Liver (tissue), 8 donors: ENCODE measurements at regions not wholly inside any gene's neighbourhood (a gene's known extent, or its start where the extent isn't known, plus 50 kb on each side); places are given as distances from the start of the nearest gene placed in this dataset.

ENCODE experiments used
- DNase-seq: peaks from one replicate; pipeline ENCODE4 v3.0.0-alpha.2; 2017; ENCODE audit warnings: low spot score
- H3K27ac ChIP-seq, 2 donors: one replicate each; pipeline ENCODE4 v1.7.0; 2013; ENCODE audit warnings: inconsistent platforms in 2 of 2, low read length in 2 of 2, control low read depth in 1 of 2, low read depth in 1 of 2, mild to moderate bottlenecking in 1 of 2
- H3K27me3 ChIP-seq, 4 donors: one replicate each; pipeline versions ENCODE4 v1.6.1 to v1.7.0; 2013; ENCODE audit warnings: low read length in 3 of 4, inconsistent platforms in 1 of 4, mild to moderate bottlenecking in 1 of 4, moderate library complexity in 1 of 4; ENCODE audit not compliant: control insufficient read depth in 4 of 4, insufficient read depth in 4 of 4
- H3K36me3 ChIP-seq, 4 donors: one replicate each; pipeline versions ENCODE4 v1.6.1 to v1.7.0; 2013; ENCODE audit warnings: low read length in 3 of 4, mild to moderate bottlenecking in 3 of 4, low read depth in 1 of 4, moderate library complexity in 1 of 4; ENCODE audit not compliant: control insufficient read depth in 4 of 4, insufficient read depth in 3 of 4
- H3K4me1 ChIP-seq, 4 donors: one replicate each; pipeline versions ENCODE4 v1.6.1 to v1.7.0; 2013; ENCODE audit warnings: low read length in 3 of 4, mild to moderate bottlenecking in 3 of 4, moderate library complexity in 1 of 4; ENCODE audit not compliant: control insufficient read depth in 4 of 4, insufficient read depth in 4 of 4
- H3K4me3 ChIP-seq, 3 donors: one replicate each; pipeline versions ENCODE4 v1.6.1 to v1.7.0; 2013; ENCODE audit warnings: low read length in 3 of 3, control low read depth in 1 of 3, low read depth in 1 of 3, mild to moderate bottlenecking in 1 of 3
- H3K9ac ChIP-seq, 2 donors: one replicate each; pipeline ENCODE4 v1.7.0; 2013; ENCODE audit warnings: low read length in 2 of 2, mild to moderate bottlenecking in 2 of 2, moderate library complexity in 2 of 2, control low read depth in 1 of 2, low read depth in 1 of 2
- H3K9me3 ChIP-seq, 4 donors: one replicate each; pipeline versions ENCODE4 v1.6.1 to v1.7.0; 2013; ENCODE audit warnings: low read length in 3 of 4; ENCODE audit not compliant: control insufficient read depth in 4 of 4
- EGR1 ChIP-seq, 2 donors: IDR thresholded peaks; 2 replicates each; pipeline ENCODE4 v1.6.1; 2016 to 2018; ENCODE audit warnings: antibody characterized with exemption in 2 of 2, low read depth in 2 of 2
- FOXA1 ChIP-seq: IDR thresholded peaks from 2 replicates; pipeline ENCODE4 v1.6.1; 2016; ENCODE audit warnings: antibody characterized with exemption
- FOXA2 ChIP-seq: IDR thresholded peaks from 2 replicates; pipeline ENCODE4 v1.6.1; 2016; ENCODE audit warnings: antibody characterized with exemption
- GABPA ChIP-seq, 2 donors: IDR thresholded peaks in 1 of 2; conservative IDR thresholded peaks in 1 of 2; 2 replicates each; pipeline ENCODE4 v1.6.1; 2016; ENCODE audit warnings: antibody characterized with exemption in 2 of 2, mild to moderate bottlenecking in 1 of 2, moderate library complexity in 1 of 2
- HNF4A ChIP-seq, 2 donors: conservative IDR thresholded peaks; 2 replicates each; pipeline ENCODE4 v1.6.1; 2016; ENCODE audit warnings: antibody characterized with exemption in 2 of 2, mild to moderate bottlenecking in 2 of 2
- HNF4G ChIP-seq: IDR thresholded peaks from 2 replicates; pipeline ENCODE4 v1.6.1; 2016; ENCODE audit warnings: antibody characterized with exemption
- JUND ChIP-seq, 2 donors: IDR thresholded peaks; 2 replicates each; pipeline ENCODE4 v1.6.1; 2016; ENCODE audit warnings: antibody characterized with exemption in 2 of 2
- NR2F2 ChIP-seq: IDR thresholded peaks from 2 replicates; pipeline ENCODE4 v1.6.1; 2016; ENCODE audit warnings: antibody characterized with exemption
- RAD21 ChIP-seq, 2 donors: IDR thresholded peaks; 2 replicates each; pipeline ENCODE4 v1.6.1; 2016; ENCODE audit warnings: antibody characterized with exemption in 2 of 2, mild to moderate bottlenecking in 2 of 2
- REST ChIP-seq: IDR thresholded peaks from 2 replicates; pipeline ENCODE4 v1.6.1; 2016; ENCODE audit warnings: antibody characterized with exemption, mild to moderate bottlenecking
- RXRA ChIP-seq, 2 donors: IDR thresholded peaks; 2 replicates each; pipeline ENCODE4 v1.6.1; 2017 to 2018; ENCODE audit warnings: antibody characterized with exemption in 2 of 2, mild to moderate bottlenecking in 1 of 2
- SP1 ChIP-seq: IDR thresholded peaks from 2 replicates; pipeline ENCODE4 v1.6.1; 2018; ENCODE audit warnings: antibody characterized with exemption, mild to moderate bottlenecking
- TAF1 ChIP-seq: conservative IDR thresholded peaks from 2 replicates; pipeline ENCODE4 v1.6.1; 2016; ENCODE audit warnings: antibody characterized with exemption, mild to moderate bottlenecking
- YY1 ChIP-seq: IDR thresholded peaks from 2 replicates; pipeline ENCODE4 v1.6.1; 2016; ENCODE audit warnings: antibody characterized with exemption, mild to moderate bottlenecking
- ZBTB33 ChIP-seq: IDR thresholded peaks from 2 replicates; pipeline ENCODE4 v1.6.1; 2016; ENCODE audit warnings: antibody characterized with exemption
- WGBS: extraction: QIAGEN DNeasy Blood & Tissue Kit; methylation state at CpG from one replicate; pipeline ENCODE4 v1.1.7; 2013; 5-methylcytosine and 5-hydroxymethylcytosine counted together
- TF ChIP-seq, protein P1 (sequence below): IDR thresholded peaks from 2 replicates; pipeline ENCODE4 v1.6.1; 2016; ENCODE audit warnings: antibody characterized with exemption
- TF ChIP-seq, protein P2 (sequence below): fragments of 150-350 bp; IDR thresholded peaks from 2 replicates; pipeline ENCODE4 v1.5.1; 2017; ENCODE audit warnings: improper control_type of control experiment, low read depth, low read length; ENCODE audit not compliant: missing input control
- TF ChIP-seq, protein P3 (sequence below): IDR thresholded peaks from 2 replicates; pipeline ENCODE4 v1.6.1; 2016; ENCODE audit warnings: antibody characterized with exemption
- donor health status: healthy.
- donor health status: healthy.
- donor health status: healthy.
- donor health status: healthy.
- donor health status: healthy.

DNA sequence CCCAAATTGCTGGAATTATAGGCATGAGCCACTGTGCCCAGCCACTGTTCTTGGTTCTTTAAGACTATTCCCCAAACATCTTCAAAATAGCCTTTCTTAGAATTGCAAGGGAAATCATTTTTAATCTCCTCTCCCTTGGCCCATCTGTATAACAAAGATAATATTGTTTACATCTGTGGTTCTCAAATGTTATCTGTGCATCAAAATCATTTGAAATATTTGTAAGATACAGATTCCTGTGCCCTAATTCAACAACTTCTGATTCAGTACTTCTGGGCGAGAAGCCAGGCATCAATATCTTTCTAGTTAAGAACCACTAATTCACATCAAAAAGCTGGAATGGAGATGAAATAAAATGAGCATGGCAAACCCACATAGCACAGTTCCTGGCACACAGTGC, 83.0 kb downstream of the TMPRSS5 start:
- Histone ChIP-seq H3K27ac (no peak overlapping the region), H3K36me3 (no peaks in the 10 kb centered on the region), H3K27me3 (no peaks in the 10 kb centered on the region), H3K9me3 (peaks cover 0 to 3% (median 0%) of the 10 kb centered on the region in 4 donors), H3K4me1 (no peaks in the 10 kb centered on the region), H3K4me3 (no peak overlapping the region), H3K9ac (no peak overlapping the region)
- TF ChIP-seq RAD21 (IDR thresholded peaks at IDR 0.05) = no peak
- WGBS = 65% methylated on average over 1 of the region's 1 CpG
- DNase-seq = no peak

DNA sequence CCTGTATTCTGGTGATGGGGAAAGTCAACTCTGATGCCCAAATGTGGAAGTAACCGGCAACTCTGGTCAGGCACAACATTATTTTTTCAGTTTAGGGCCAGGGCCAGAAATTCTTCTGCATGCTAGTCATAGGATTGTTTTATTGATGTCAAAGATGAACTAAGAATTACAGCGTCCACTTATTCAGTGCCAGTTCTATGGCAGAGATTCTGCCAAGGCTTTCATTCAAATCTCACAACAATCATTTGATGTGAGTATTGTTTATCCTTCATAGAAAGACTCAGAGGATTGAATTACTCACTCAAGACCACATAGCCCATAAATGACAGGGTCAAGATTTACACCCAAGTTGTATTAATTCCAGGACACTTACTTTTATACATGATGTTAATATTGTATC, 87.7 kb downstream of the TMPRSS5 start:
- H3K4me3 ChIP-seq = no peak overlapping the region
- H3K27ac ChIP-seq = no peak overlapping the region
- DNase-seq = no peak

More for the DNA sequence above, 87.7 kb downstream of the TMPRSS5 start:
- peaks cover 0 to 4% (median 2%) of the 10 kb centered on the region in 4 donors for H3K27me3 ChIP-seq
- peaks cover 0 to 3% (median 0%) of the 10 kb centered on the region in 4 donors for H3K9me3 ChIP-seq
- WGBS = 91% methylated on average over 2 of the region's 2 CpGs
- TF ChIP-seq JUND (IDR thresholded peaks at IDR 0.05) (no peak), ZBTB33 (no peak), REST (no peak), HNF4A (conservative IDR thresholded peaks at IDR 0.05) (no peak), FOXA2 (no peak), SP1 (no peak), NR2F2 (no peak), EGR1 (IDR thresholded peaks at IDR 0.05; ENCODE audit: low read depth in 2 of 2) (no peak), RXRA (IDR thresholded peaks at IDR 0.05) (no peak), RAD21 (IDR thresholded peaks at IDR 0.05) (no peak), YY1 (no peak), TAF1 (no peak), GABPA (IDR thresholded peaks at IDR 0.05 in 1 of 2, conservative IDR thresholded peaks at IDR 0.05 in 1 of 2) (no peak), HNF4G (no peak), FOXA1 (no peak)
- TF ChIP-seq, protein P1, sequence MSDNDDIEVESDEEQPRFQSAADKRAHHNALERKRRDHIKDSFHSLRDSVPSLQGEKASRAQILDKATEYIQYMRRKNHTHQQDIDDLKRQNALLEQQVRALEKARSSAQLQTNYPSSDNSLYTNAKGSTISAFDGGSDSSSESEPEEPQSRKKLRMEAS = no peak
- TF ChIP-seq, protein P2, sequence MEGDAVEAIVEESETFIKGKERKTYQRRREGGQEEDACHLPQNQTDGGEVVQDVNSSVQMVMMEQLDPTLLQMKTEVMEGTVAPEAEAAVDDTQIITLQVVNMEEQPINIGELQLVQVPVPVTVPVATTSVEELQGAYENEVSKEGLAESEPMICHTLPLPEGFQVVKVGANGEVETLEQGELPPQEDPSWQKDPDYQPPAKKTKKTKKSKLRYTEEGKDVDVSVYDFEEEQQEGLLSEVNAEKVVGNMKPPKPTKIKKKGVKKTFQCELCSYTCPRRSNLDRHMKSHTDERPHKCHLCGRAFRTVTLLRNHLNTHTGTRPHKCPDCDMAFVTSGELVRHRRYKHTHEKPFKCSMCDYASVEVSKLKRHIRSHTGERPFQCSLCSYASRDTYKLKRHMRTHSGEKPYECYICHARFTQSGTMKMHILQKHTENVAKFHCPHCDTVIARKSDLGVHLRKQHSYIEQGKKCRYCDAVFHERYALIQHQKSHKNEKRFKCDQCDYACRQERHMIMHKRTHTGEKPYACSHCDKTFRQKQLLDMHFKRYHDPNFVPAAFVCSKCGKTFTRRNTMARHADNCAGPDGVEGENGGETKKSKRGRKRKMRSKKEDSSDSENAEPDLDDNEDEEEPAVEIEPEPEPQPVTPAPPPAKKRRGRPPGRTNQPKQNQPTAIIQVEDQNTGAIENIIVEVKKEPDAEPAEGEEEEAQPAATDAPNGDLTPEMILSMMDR = no peak
- TF ChIP-seq, protein P3, sequence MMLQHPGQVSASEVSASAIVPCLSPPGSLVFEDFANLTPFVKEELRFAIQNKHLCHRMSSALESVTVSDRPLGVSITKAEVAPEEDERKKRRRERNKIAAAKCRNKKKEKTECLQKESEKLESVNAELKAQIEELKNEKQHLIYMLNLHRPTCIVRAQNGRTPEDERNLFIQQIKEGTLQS = no peak
- no peaks in the 10 kb centered on the region for H3K36me3 ChIP-seq
- no peaks in the 10 kb centered on the region for H3K4me1 ChIP-seq
- no peak overlapping the region for H3K9ac ChIP-seq
